CD4-positive, alpha-beta T cell treated with Interleukin-10 for 1 hour (primary cell): ENCODE measurements at regions not wholly inside any gene's neighbourhood (a gene's known extent, or its start where the extent isn't known, plus 50 kb on each side); places are given as distances from the start of the nearest gene placed in this dataset.

Source experiments
- DNase-seq: peaks from one replicate; pipeline ENCODE4 v3.0.0-alpha.2; 2020

GRCh38 chr6:126530775-126531174 is 190.9 kb downstream of the CENPW start:
- no peak for DNase-seq

- no peak for DNase-seq
Observed at GRCh38 chr6:126531286-126531685, 191.4 kb downstream of the CENPW start.

GRCh38 chr6:126531840-126532239 is 191.9 kb downstream of the CENPW start:
- no peak for DNase-seq

- no peak for DNase-seq
Observed at GRCh38 chr6:126534401-126534800, 194.5 kb downstream of the CENPW start.

- DNase-seq, result no peak
Observed at GRCh38 chr6:126535138-126535537, 195.2 kb downstream of the CENPW start.

- no peak for DNase-seq
Observed at GRCh38 chr6:126535595-126535994, 195.7 kb downstream of the CENPW start.

GRCh38 chr6:126537061-126537816 is 197.3 kb downstream of the CENPW start:
- no peak for DNase-seq

GRCh38 chr6:126539022-126539421 is 199.1 kb downstream of the CENPW start:
- no peak for DNase-seq

GRCh38 chr6:126540161-126540560 is 200.2 kb downstream of the CENPW start:
- no peak for DNase-seq

GRCh38 chr6:126541806-126542491 is 202.0 kb downstream of the CENPW start:
- DNase-seq, result no peak

- DNase-seq, result no peak
Observed at GRCh38 chr6:126546541-126547120, 206.7 kb downstream of the CENPW start.

GRCh38 chr6:126548300-126548699 is 208.4 kb downstream of the CENPW start:
- no peak for DNase-seq

- no peak for DNase-seq
Observed at GRCh38 chr6:126550323-126550722, 210.4 kb downstream of the CENPW start.

- DNase-seq, result no peak
Observed at GRCh38 chr6:126551832-126552231, 211.9 kb downstream of the CENPW start.

GRCh38 chr6:126553854-126554253 is 213.9 kb downstream of the CENPW start:
- no peak for DNase-seq

- DNase-seq, result no peak
Observed at GRCh38 chr6:126570507-126570906, 230.6 kb downstream of the CENPW start.

- DNase-seq, result no peak
Observed at GRCh38 chr6:126574301-126574700, 234.4 kb downstream of the CENPW start.

GRCh38 chr6:126581316-126581715 is 241.4 kb downstream of the CENPW start:
- no peak for DNase-seq

- no peak for DNase-seq
Observed at GRCh38 chr6:126600258-126600916, 260.5 kb downstream of the CENPW start.

GRCh38 chr6:126603410-126603809 is 263.5 kb downstream of the CENPW start:
- DNase-seq, result no peak

- no peak for DNase-seq
Observed at GRCh38 chr6:126605089-126605488, 265.2 kb downstream of the CENPW start.

GRCh38 chr6:126607289-126607688 is 267.4 kb downstream of the CENPW start:
- no peak for DNase-seq

GRCh38 chr6:126608681-126609080 is 268.8 kb downstream of the CENPW start:
- DNase-seq, result no peak
